HG03135 (cell line): ENCODE measurements at regions not wholly inside any gene's neighbourhood (a gene's known extent, or its start where the extent isn't known, plus 50 kb on each side); places are given as distances from the start of the nearest gene placed in this dataset.
"Not testable (repeated sequence)": the region's sequence is repeated elsewhere in the genome, so short reads cannot be mapped to it uniquely, and the experiment has no call there.

Experiments
- ATAC-seq: cut with Tn5 transposase; IDR thresholded peaks from one replicate; pipeline ENCODE4 v1.9.1; 2021; ENCODE audit warnings: mild to moderate bottlenecking, moderate library complexity; ENCODE audit not compliant: unreplicated experiment

DNA sequence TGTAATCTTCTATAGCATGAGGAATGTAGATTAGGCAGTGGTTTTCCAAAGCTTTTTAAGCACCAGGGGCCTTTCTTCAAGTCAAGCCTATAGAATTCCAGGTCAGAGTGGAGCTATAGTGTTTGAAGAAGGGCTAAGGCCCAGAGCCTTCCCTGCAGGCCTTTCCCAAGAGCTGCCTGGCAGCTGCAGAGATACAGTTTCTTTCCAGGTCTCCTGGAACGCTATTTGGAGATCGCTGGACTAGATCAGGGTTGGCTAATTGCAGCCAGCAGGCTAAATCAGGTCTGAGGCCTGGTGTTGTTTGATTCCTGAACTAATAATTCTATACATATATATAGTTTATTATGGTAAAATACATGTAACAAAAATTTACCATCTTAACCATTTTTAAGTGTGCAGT lies 319.0 kb upstream of the SPRED2 start:
- no peak for ATAC-seq

DNA sequence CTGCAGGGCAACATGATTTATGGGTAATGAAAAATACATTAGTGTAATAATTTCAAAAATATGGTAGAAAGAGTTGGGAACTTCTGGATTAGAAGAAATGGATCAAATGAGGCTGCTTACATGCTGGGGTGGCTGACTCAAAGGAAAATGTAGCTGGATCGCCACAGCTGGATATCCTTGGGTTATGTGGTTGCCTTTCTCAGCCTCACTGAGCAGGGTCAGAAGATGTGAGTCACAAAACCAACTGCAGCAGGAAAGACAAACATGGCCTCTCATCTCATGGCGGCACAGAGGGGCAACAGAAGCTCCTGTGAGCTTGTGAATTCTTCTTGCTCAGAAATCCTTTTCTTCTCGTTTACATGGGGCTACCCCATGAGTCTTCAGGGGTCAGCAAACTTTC lies 317.1 kb upstream of the SPRED2 start:
- ATAC-seq, result no peak

DNA sequence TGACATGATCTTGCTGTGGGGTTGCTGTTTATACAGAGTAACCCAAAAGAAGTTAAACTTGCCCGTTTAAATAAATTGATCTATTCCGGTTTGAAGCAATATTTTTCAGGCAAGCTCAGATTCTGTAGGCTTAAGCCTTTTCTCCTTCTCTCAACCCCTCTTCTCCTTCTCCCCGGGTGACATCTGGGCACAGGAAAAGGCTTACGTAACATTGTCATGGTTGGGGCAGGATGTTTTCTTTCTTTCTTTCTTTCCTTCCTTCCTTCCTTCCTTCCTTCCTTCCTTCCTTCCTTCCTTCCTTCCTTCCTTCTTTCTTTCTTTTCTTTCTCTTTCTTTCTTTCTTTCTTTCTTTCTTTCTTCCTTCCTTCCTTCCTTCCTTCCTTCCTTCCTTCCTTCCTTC lies 315.5 kb upstream of the SPRED2 start:
- ATAC-seq, result not testable (repeated sequence)

DNA sequence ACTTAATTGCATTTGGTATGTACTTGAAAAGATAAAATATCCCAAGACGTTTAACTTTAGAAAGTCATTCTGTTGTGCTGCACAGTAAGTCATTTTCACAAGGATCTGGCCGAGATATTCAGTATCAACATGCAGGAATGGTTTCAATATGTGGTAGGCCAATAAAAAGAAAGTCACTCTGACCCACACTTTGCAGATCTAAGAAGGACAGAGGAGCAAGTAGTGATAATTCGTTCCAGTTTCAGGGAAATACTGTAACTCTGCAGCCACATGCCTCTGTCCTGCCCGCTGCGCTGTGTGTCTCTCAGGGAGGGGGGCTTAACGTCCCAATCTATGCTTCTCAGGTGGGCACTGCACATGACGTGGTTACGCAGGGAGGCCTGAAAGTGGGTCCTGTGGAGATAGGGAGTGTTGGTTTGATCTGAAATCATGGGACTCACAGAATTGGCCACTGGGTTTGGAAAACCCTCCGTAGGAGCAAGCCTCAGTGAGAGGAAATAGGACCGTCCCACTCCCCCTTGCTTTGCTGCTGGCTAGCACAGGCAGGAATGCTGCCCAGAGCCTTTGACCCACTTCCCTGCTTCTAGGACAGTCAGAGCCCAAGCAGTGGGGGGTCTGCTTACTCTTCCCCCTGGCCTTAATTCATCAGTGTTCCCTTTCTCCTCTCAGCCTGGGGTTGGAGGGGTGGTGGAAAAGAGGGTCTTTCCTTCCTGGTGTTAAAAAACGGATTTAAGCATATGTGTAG lies 314.7 kb upstream of the SPRED2 start:
- no peak for ATAC-seq

DNA sequence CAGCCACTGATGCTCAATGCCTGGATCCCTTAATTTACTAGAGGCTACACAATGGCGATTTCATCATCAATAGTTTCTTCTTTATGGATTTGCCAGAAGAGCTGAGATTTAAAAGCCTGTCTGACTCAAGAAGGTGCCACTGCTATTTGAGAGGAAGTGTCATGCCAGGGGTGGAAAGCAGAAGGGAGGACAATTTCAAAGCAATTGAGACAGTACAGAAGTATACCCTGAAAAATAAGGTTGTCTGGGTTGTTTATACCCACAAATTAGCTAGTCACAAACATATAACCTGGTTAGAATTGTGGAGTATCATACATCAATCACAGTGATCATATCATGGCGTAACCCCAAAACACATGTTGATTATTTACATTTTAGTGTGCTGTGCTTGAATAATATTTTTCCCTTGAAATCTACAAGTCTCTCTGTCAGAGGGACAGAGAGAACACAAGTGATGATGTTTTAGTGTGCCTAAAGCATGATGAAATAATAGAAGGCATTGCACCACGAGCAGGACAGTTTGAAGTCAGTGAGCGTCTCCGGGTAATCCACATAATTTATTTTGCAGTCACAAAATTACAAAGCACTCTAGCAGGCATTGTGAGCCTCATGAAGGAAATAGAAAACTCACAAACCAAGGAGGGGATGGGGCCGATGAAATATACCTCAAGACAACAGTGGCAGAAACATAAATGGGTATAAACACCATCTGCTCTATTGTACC lies 312.2 kb upstream of the SPRED2 start:
- no peak for ATAC-seq

DNA sequence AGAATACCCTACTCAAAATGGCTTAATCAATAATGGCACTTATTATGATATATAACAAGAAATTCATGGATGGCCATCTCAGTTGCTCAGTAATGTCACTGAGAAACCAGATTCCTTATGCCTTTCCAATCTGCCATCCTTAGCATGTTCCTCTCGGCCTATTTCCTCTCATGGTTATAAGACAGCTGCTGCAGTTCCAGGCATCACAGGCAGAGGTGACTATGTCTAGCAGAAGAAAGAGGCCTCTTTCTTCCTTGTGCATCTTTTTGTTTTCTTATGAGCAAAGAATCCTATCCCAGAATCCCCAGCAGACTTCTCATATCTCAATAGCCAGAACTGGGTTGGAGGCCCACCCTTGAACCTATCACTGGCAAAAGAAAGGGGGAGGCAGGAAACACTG lies 310.6 kb upstream of the SPRED2 start:
- no peak for ATAC-seq

DNA sequence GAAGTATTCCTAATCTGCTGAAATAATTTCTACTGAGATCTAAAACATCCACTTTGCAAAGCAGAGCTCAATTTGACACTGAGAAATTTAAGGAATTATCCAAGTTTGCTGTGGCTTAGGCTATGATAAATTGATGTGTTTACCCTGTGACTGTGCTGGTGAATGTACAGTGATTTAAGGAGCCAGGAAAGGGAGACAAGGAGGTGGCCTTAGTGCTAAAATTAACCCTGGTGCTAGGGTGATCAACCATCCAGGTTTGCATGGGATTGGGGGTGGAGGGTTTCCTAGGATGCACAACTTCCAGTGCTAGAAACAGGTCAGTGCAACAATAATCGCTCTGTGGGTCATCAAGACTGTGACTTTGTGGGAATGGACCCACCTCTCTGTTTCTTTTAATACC lies 307.5 kb upstream of the SPRED2 start:
- ATAC-seq, result no peak

DNA sequence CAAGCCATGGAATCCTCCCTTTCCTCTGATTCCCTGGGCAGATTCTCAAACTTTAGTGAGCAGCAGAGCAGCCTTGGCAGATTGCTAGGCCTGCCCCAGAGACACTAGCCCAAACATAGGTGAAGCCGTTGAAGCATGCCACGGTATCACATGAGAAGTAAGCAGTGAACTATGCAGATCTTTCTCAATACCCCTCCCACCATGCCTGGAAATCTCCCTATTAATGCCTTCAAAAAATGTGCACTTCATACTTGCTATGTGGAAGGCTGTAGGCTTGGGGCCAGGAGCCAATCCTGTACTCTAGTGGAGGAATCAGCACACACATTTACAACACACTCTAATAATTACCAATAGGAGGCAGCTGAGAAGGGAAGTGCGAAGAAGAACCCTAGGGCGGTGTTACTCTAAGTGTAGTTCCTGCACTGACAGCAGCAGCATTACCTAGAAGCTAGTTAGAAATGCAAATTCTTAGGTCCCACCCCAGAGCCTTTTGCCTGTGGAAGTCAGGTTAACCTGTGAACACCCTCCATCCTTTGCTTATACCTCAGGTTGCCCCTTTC lies 305.1 kb upstream of the SPRED2 start:
- no peak for ATAC-seq

DNA sequence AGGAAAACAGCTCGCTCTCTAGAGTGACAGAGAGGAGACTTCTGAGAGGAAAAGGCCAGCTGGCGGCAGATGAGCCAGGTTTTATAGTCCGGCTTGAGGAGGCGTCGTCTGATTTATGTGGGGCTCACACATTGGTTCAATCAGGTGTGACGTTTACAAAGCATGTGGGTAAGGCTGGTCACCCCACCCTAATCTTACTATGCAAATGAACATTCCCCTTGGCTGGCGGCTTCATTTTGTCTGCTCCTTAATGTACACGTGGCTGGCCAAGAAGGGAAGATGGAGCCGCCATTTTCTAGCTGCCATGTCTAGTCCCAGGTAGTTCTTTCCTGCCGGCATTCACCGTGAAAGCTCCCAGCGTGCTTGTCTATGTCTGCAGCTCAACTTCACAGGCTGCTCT lies 299.1 kb upstream of the SPRED2 start:
- no peak for ATAC-seq

DNA sequence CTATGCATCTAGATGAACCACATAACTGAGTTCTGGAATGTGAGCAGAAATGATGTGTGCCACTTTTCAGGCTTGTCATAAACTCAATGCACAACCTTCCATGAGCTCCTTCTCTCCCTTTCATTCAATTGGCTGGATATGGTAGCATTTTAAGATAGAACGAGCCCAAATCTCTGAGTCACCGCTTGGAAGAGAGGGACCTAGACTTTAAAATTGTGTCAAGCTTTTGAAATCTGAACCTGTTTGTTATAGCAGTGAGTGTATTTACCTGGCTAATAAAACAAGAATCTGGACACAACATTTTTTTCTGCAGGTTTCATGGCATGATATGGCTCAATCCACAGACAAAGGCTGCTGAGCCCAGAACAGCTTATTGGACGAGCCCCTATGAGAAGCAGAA lies 297.8 kb upstream of the SPRED2 start:
- no peak for ATAC-seq

DNA sequence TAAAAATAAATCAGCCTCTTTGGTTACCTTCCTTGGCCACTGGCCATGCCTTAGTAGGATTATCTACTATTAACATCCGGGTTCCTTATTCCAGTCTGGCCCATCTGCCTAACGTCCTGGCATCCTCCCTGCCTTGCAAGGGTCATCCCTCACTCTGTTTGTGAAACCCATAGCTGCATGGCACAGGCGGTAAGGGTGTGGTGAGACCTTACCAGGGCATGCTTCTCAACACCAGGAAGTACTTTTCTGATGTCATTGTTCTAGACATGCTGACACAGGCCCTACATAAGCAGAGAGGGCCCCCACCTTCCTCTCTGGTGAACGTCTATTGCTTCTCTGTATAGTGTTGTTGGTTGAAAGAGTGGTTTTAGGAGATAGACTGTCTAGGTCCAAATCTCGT lies 296.8 kb upstream of the SPRED2 start:
- no peak for ATAC-seq

DNA sequence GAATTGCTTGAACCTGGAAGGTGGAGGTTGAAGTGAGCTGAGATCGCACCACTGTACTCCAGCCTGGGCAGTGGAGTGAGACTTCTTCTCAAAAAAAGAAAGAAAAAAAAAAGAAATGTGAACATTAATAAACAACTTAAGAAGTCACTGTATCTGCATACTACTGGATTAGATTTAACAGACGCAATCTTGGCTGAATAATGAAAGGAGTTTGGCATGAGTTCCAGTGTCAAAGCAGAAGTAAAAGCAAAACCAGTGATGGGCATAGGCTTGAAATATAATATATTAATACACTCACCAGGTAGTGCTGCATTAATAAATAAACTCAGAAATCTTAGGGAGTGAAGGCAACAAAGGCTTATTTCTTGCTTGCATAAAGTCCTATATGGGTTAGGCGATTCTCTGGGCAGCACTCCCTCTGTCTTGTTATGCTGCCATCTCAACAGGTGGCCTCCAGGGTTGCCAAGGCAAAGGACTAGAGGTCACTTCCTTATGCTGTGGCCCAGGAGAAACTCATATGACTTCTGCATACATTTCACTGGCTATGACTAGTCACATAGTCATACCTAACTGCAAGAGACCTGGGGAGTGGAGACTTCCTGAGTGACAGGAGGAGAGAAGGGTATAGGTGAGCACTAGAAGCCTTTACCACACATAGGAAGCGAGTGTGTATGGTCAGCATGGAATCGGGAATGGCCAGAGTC lies 296.2 kb upstream of the SPRED2 start:
- no peak for ATAC-seq

DNA sequence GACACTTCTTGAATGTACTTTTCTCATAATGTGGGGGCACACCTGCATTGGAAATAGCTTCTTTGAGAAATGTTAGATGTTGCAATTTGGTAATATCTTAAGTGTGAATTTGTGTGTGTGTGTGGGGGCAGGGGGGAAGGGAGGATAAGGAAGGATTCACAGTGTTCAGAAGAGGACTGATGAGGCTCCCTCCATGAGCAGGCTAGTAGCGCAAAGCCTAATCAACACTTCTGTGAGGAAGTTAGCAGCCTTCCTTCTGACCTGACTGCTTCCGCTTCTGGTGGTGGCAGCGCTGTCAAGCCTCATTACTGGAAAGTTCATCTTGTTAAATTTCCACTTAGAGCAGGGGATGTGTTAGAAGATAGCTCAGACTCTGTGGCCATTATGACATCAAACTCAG lies 295.4 kb upstream of the SPRED2 start:
- ATAC-seq, result no peak

DNA sequence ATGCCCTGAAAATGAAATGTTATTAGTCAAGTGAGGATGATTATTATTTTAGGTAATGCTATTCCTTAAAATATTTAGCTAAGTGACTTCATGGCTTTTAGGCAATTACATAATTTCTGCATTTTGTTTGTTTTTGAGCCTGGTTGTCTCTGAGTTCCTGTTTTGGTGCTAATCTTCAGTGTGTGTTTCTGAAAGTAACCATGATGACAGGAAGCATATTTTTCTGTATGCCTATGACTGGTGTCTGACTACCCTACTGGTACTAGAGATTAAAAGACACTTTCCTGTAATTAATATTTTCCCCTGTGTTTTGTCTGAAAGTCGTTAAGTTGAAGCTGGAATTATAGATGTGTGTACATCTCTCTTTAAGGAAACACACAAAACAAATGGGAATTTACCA lies 295.0 kb upstream of the SPRED2 start:
- no peak for ATAC-seq

DNA sequence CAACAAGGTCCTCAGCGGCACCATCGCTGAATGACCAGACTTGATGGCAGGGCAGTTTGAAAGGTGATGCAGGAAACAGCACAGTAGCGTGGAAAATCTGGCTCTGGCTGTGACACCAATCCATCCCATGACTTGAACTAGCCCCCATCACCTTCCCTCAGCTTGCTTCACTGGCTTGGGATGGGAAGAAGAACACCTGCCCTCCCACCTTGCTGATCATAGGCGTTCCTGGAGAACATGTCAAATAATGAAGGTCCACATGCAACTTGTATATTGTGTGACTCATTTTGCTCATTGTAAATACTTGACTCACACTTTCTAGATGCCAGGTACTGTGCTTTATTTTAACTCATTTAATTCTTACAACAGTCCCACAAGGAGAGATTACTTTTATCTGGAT lies 292.4 kb upstream of the SPRED2 start:
- no peak for ATAC-seq

DNA sequence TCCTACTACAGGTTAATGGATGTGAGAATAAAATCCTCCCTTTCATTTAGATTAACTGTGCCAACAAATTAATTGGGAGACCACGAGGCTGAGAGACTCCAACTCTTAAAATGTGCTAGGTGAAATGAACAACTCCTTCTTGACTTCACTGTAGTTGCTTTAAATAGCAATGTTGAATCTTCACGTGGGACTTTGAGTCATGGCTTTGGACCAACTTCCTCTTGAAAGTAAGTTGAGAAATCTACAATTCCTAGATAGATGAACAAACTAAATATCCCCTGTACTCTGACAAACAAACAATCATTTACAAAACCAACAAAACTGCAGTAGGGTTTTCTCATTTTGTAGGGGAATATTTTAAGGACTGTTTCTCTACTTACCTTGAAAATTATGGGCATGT lies 291.9 kb upstream of the SPRED2 start:
- ATAC-seq, result no peak

DNA sequence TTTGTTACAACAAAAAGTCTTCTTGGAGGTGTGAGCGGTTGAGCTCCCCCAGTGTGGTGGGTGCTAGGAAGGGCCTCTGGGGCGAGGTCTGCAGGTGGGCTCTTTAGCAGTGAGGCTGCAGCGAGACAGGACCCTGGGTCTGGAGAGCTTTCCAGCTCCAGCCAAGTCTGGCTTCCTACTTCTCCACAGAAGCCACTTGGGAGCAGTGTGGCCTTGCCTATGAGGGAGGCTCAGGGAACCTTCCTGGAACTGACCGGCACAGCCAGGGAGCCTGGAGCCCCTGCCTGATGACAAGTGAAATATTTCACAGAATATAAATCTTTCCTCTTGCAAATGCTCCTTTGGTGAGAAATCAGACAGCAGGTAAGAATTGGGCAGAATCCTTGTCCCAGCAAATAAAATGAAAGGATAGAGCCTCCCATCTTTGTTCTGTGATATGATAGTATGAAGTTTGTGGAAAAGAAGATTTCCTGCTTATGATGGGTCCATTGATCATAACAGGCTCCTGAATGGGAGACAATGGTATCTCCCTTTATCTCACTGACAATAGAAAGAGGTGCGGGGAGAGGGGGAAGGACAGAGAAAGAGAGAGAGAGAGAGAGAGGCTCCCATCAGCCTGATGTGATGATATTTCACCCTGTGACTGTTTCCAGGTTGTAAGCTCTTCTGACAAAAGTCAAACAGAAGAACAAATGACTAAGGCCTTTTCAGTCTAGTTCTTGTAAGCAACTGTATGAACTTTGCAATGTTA lies 289.8 kb upstream of the SPRED2 start:
- no peak for ATAC-seq

DNA sequence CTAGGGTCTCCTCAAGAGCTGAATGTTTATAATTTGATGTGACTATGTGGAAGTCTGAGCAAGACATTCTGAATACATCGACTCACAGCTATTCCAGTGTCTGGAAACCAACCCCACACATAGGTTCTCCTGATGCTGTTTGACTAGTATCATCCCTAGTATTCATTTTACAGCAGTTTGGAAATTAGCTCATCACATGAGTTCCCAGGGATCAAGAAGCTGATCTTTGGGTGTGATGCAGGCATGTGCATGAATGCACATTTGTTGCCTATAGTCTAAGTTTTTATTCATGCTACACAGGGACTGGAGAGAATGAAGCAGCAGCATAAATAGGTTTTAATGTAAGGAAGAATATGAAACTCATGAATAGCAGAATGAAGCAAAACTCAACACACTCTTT lies 284.3 kb upstream of the SPRED2 start:
- ATAC-seq, result no peak

DNA sequence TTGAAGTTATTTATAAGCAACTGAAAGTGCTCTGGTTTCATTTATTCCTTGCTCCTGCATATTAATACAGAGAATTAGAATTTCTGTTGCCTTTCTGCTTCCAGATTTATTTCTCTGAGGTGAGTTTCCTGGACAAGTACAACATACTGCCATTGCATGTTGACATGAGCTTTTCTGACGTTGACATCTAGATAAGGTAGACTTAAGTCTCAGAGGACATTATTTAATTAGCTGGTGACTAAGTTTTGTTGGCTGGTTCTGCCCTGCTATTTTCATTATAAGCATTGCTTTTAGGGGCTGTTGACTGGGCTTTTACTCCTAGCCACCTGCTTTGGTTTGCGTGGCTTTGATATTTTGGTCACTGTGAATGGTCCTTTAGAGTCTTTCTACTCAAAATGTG lies 282.9 kb upstream of the SPRED2 start:
- ATAC-seq, result no peak

DNA sequence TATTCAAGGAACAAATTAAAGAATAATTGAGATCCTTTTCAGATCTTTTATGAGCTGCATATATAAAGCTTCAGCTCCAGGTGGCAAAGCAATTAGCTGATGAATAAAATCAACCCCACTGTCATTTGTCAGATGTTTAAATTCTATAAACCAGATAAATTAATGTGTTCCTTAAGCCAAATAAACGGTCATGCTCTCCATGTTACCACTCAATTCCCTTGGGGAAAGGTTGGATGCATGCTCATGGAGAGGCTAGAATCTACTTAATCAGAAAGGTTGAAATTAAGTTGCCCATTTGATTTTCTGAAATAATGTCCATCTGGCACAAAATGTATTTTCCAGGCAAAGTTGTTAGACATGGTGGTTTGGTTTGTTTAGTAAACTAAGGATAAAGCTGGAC lies 282.5 kb upstream of the SPRED2 start:
- ATAC-seq, result no peak

DNA sequence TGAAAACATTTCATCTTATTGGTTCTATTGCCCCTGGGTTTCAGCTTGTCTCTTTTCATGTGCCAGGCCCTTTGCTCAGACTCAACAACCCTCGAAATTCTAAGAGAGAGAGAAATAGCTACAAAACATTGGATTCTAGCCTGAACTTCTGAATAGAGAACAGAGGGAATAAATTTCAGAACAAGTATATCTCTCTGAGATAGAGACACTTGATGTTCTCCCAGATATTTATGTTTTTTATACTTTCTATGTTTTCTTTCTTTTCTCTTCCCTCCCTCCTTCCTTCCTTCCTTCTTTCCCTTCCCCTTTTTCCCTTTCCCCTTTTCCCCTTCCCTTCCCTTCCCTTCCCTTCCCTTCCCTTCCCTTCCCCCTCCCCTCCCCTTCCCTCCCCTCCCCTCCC lies 279.5 kb upstream of the SPRED2 start:
- ATAC-seq, result no peak
